Type B pancreatic cell (in vitro differentiated cells): ENCODE measurements at regions not wholly inside any gene's neighbourhood (a gene's known extent, or its start where the extent isn't known, plus 50 kb on each side); places are given as distances from the start of the nearest gene placed in this dataset.

Experiments
- DNase-seq: peaks from one replicate; pipeline ENCODE4 v3.0.0; 2021; ENCODE audit warnings: mixed read lengths; ENCODE audit not compliant: unreplicated experiment; ENCODE audit errors: extremely low spot score
- H3K27ac Mint-ChIP-seq: 2 replicates; pipeline ENCODE4 v1.8.0; 2021; ENCODE audit warnings: mild to moderate bottlenecking, mixed read lengths
- H3K27me3 Mint-ChIP-seq: 2 replicates; pipeline ENCODE4 v1.8.0; 2021; ENCODE audit warnings: mixed read lengths
- H3K36me3 Mint-ChIP-seq: 2 replicates; pipeline ENCODE4 v1.8.0; 2021; ENCODE audit warnings: mixed read lengths
- H3K4me1 Mint-ChIP-seq: one replicate; pipeline ENCODE4 v1.8.0; 2021; ENCODE audit warnings: mixed read lengths; ENCODE audit not compliant: unreplicated experiment
- H3K4me3 Mint-ChIP-seq: 2 replicates; pipeline ENCODE4 v1.8.0; 2021; ENCODE audit warnings: mild to moderate bottlenecking, mixed read lengths
- H3K9me3 Mint-ChIP-seq: 2 replicates; pipeline ENCODE4 v1.8.0; 2021; ENCODE audit warnings: mixed read lengths
- TF ChIP-seq, protein P1 (sequence below): fragments of 200-600 bp; sonication (generic); conservative IDR thresholded peaks from 2 replicates; pipeline ENCODE4 v1.5.0; 2021; ENCODE audit warnings: antibody characterized with exemption, mild to moderate bottlenecking

DNA sequence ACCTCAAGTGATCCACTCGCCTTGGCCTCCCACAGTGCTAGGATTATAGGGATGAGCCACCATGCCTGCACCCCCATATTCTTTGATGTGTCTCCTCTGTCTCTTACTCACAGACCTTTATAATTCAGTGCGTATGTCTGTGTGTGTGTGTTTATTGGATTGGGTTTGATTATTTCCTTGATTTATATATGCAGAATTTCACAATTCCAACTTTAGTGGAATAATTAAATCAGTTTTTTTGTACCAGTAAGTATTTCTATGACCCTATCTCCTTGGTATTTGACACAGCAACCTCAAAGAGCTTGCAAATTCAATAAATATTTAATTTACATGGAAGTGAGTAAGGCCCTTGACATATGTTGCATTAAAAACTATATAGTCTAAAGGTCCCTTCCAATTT lies 333.9 kb upstream of the ADAMTS5 start:
- Mint-ChIP-seq H3K4me3 (no peak overlapping the region), H3K36me3 (no peaks in the 10 kb centered on the region), H3K9me3 (peaks cover 19% of the 10 kb centered on the region), H3K27me3 (no peaks in the 10 kb centered on the region), H3K4me1 (no peaks in the 10 kb centered on the region), H3K27ac (no peak overlapping the region)
- TF ChIP-seq, protein P1, sequence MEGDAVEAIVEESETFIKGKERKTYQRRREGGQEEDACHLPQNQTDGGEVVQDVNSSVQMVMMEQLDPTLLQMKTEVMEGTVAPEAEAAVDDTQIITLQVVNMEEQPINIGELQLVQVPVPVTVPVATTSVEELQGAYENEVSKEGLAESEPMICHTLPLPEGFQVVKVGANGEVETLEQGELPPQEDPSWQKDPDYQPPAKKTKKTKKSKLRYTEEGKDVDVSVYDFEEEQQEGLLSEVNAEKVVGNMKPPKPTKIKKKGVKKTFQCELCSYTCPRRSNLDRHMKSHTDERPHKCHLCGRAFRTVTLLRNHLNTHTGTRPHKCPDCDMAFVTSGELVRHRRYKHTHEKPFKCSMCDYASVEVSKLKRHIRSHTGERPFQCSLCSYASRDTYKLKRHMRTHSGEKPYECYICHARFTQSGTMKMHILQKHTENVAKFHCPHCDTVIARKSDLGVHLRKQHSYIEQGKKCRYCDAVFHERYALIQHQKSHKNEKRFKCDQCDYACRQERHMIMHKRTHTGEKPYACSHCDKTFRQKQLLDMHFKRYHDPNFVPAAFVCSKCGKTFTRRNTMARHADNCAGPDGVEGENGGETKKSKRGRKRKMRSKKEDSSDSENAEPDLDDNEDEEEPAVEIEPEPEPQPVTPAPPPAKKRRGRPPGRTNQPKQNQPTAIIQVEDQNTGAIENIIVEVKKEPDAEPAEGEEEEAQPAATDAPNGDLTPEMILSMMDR = no peak
- DNase-seq = no peak

DNA sequence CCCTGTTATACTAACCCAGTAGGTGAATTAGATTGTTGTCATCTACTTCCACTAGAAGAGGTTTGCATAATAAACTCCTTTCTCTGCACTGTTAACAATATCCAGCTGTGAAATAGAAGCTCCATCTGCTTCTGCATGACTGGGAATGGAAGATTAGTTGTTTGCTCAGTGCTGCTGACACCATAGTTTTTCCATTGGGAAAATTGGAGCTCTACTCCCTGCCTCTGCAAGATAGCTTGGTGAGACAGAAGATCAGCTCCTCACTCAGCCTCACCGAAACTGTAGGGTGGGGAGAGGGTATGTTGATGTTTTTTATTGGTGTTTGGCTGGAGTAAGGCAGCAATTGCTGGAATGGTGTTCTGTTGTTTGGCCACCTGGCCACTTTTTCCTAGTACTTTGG lies 331.6 kb upstream of the ADAMTS5 start:
- Mint-ChIP-seq H3K4me1 (no peaks in the 10 kb centered on the region), H3K27ac (no peak overlapping the region), H3K4me3 (no peak overlapping the region), H3K9me3 (peaks cover 19% of the 10 kb centered on the region), H3K27me3 (no peaks in the 10 kb centered on the region), H3K36me3 (no peaks in the 10 kb centered on the region)
- TF ChIP-seq, protein P1 = no peak
- DNase-seq = no peak

DNA sequence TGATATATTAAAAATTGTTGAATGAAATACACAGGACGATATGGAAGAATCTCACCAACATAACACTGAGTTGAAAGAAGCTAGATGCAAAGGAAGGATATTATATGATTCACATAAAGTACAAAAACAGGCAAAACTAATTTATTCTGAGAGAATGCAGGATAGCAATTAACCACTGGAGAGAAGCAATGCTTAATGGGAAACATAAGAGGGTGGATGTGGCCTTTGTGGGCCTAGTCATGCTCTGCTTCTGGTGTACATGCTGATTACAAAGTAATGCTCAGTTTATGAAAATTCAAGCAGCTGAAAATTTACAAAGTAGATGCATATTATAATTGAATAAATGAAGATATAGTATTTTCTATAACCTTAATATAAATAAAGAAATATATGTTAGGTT lies 326.4 kb upstream of the ADAMTS5 start:
- Mint-ChIP-seq H3K4me1 (no peaks in the 10 kb centered on the region), H3K27ac (no peak overlapping the region), H3K4me3 (no peak overlapping the region), H3K36me3 (no peaks in the 10 kb centered on the region), H3K27me3 (no peaks in the 10 kb centered on the region), H3K9me3 (peaks cover 12% of the 10 kb centered on the region)
- TF ChIP-seq, protein P1 = no peak
- no peak for DNase-seq

DNA sequence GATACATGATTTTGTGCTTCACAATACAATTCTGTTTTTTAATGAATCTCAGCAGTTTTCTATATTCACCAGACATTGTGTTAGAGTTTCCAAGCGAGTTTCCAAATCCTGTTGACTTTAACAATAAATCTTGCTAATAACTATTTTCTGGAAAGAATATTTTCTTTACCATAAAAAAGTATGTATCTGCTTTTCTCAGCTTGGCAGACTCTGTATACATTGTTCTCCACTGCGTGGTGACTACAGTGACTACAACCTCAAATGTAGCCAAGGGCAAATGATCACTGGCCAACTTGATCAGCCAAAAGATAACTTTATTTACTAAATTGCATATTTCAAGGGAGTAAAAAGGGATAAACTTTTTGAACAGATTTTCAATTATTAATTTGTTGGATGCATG lies 325.9 kb upstream of the ADAMTS5 start:
- H3K4me3 Mint-ChIP-seq = no peak overlapping the region
- H3K9me3 Mint-ChIP-seq = peaks cover 16% of the 10 kb centered on the region
- TF ChIP-seq, protein P1 = no peak
- DNase-seq = no peak
- H3K4me1 Mint-ChIP-seq = no peaks in the 10 kb centered on the region
- H3K27me3 Mint-ChIP-seq = no peaks in the 10 kb centered on the region
- H3K36me3 Mint-ChIP-seq = no peaks in the 10 kb centered on the region
- no peak overlapping the region for H3K27ac Mint-ChIP-seq

DNA sequence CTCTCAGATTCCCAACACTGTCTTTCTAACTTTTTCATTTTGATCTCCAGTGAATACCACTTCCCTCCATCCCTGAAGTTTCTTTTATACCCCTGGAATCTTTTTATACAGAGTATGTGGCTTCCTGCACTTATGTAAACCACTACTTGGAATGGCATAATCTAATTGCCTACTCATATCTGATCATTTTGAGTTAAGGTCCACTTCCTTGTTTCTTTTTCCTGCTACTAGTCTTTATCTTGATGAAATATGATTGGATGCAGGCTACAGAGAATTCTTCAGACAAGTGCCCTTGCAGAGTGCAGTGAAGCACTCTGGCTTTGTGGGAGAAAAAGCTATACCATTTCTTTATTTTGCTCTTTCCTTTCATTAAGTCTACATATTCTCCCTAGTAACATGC lies 325.3 kb upstream of the ADAMTS5 start:
- Mint-ChIP-seq H3K27me3 (no peaks in the 10 kb centered on the region), H3K27ac (no peak overlapping the region), H3K4me3 (no peak overlapping the region), H3K4me1 (no peaks in the 10 kb centered on the region), H3K9me3 (peaks cover 17% of the 10 kb centered on the region), H3K36me3 (no peaks in the 10 kb centered on the region)
- DNase-seq = no peak
- TF ChIP-seq, protein P1 = no peak

DNA sequence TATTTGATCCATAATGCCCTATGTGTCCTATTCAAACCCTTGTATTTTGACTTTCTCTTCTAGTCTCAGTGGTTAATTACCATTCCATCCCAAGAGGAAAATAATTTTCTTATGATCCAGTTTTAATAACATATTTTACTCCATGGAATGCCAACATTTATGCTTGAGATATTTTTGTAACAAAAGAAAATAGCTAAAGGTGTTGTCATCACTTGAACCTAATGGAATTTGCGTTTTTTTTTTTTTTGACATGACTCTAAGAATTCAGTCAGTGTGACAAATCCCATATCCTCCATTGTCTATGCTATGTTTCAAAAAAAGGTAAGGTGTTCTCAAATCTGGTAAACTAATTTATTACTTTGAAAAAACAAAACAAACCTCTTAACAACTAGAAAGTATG lies 324.1 kb upstream of the ADAMTS5 start:
- Mint-ChIP-seq H3K27ac (no peak overlapping the region), H3K27me3 (no peaks in the 10 kb centered on the region), H3K4me3 (no peak overlapping the region), H3K4me1 (no peaks in the 10 kb centered on the region), H3K36me3 (no peaks in the 10 kb centered on the region), H3K9me3 (peaks cover 10% of the 10 kb centered on the region)
- no peak for DNase-seq
- TF ChIP-seq, protein P1 = no peak
